IgD-negative memory B cell (primary cell): ENCODE measurements at regions not wholly inside any gene's neighbourhood (a gene's known extent, or its start where the extent isn't known, plus 50 kb on each side); places are given as distances from the start of the nearest gene placed in this dataset.
"Not testable (repeated sequence)": the region's sequence is repeated elsewhere in the genome, so short reads cannot be mapped to it uniquely, and the experiment has no call there.

Experiments used
- H3K27ac Mint-ChIP-seq, 3 donors: one replicate each; pipeline ENCODE4 v1.8.0; 2020 to 2022; ENCODE audit warnings: mild to moderate bottlenecking in 3 of 3, mixed read lengths in 3 of 3, moderate library complexity in 1 of 3
- H3K27me3 Mint-ChIP-seq: one replicate; pipeline ENCODE4 v1.8.0; 2021; ENCODE audit warnings: mixed read lengths
- H3K36me3 Mint-ChIP-seq: one replicate; pipeline ENCODE4 v1.8.0; 2020; ENCODE audit warnings: mild to moderate bottlenecking, mixed read lengths
- H3K4me1 Mint-ChIP-seq, 3 donors: one replicate each; pipeline ENCODE4 v1.8.0; 2020 to 2022; ENCODE audit warnings: mixed read lengths in 3 of 3, mild to moderate bottlenecking in 1 of 3
- H3K4me3 Mint-ChIP-seq, 4 donors: one replicate each; pipeline ENCODE4 v1.8.0; 2020 to 2022; ENCODE audit warnings: mild to moderate bottlenecking in 4 of 4, mixed read lengths in 4 of 4, moderate library complexity in 3 of 4
- H3K9me3 Mint-ChIP-seq, 3 donors: one replicate each; pipeline ENCODE4 v1.8.0; 2020 to 2021; ENCODE audit warnings: mixed read lengths in 3 of 3, mild to moderate bottlenecking in 1 of 3

DNA sequence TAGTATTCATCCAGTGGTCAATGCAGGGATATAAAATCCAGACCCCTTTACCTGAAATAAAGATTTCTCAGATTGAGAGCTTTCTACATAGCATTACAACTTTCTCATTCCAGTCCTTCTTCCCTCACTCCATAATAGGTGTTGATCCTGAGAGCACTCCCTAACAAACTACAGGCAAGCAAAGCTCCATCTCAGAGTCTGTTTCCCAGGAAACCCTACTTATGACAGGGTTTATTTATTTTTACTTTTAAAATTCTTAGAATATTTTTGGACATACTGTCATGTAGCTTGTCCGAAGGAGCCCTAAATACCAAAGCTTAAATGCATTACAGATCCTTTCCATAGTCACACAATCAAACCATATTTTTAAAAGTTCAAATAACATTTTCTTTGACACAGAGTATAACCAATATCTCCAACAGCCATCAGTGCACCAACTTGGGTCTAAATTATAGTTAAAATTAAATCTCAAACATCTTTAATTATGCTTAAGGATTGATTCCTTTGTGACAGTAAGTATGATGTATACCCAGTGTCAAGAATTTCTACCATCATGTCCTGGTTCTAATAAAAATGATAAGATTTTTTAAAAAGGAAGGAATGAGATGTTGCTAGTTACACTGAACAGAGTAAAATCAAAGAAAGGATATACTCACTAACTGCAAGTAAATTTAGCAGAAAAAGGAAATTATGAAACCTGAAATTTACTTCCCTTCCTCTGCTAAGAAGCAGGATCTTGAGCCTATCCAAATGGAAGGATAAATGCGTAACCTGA, 580.4 kb upstream of the ADGRL3 start:
- H3K4me3 Mint-ChIP-seq = no peak overlapping the region
- H3K27ac Mint-ChIP-seq = no peak overlapping the region
- H3K9me3 Mint-ChIP-seq = peaks cover 0 to 20% (median 3%) of the 10 kb centered on the region in 3 donors
- no peaks in the 10 kb centered on the region for H3K4me1 Mint-ChIP-seq
- no peaks in the 10 kb centered on the region for H3K27me3 Mint-ChIP-seq
- no peaks in the 10 kb centered on the region for H3K36me3 Mint-ChIP-seq

DNA sequence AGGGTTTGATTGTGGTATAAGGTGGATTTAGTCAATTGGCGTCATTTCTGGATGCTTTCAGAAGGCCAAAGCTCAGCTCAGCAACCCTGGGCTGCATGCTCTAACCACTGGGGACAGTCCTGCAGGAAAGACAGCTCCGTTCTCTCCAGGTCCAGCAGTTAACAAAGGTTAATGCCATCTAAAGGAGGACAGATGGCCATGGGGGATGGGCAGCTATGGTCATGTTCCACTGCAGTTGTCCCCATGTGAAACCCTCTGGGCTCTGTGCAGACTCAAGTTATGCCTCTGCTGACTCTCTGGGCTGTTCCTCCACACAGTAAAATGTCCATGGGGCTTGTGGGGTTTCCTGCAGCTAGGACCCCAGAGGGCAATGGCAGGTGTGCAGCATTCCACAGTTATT, 562.1 kb upstream of the ADGRL3 start:
- Mint-ChIP-seq H3K36me3 (peaks cover 1% of the 10 kb centered on the region), H3K4me1 (no peaks in the 10 kb centered on the region), H3K4me3 (no peak overlapping the region), H3K27ac (no peak overlapping the region), H3K27me3 (no peaks in the 10 kb centered on the region), H3K9me3 (peaks cover 7 to 23% (median 13%) of the 10 kb centered on the region in 3 donors)

DNA sequence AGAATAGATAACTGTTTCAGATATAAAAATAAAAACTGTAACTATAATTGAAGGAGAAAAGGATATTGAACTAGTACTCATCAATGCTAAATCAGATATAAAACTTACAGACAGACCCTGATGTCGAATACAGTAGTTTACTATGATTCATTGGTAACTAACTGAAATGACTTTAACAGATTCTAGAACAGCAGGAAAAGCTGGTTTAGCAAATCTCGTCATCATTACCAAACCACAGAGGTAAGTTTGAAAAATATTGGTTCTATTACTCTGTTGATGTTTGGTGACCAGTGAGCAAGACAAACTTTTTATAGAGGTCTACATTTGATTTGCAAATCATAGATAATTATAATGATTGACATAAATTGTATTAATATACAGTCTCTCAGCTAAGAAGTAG, 551.4 kb upstream of the ADGRL3 start:
- no peaks in the 10 kb centered on the region for H3K27me3 Mint-ChIP-seq
- no peak overlapping the region for H3K27ac Mint-ChIP-seq
- no peaks in the 10 kb centered on the region for H3K36me3 Mint-ChIP-seq
- peaks cover 4 to 7% (median 6%) of the 10 kb centered on the region in 3 donors for H3K9me3 Mint-ChIP-seq
- no peaks in the 10 kb centered on the region for H3K4me1 Mint-ChIP-seq
- H3K4me3 Mint-ChIP-seq = no peak overlapping the region

DNA sequence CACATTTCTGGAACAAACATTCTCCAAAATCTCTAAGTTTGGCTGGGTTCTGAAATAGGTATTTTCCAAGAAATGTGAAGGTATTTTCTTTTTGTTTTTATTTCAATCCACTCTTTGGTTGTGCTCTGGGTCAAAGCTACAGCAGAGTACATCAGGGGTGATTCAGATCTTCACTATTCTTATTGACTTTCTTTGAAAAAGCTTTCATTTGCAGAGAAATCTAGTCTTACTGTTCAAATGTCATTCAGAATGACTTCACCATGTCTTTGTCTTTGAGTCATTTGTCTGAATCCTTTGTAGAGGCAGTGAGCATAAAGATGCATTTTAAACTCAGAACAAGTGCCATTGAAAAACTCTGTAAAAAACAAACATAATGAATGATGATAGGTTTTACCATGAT, 547.2 kb upstream of the ADGRL3 start:
- no peak overlapping the region for H3K27ac Mint-ChIP-seq
- H3K27me3 Mint-ChIP-seq = no peaks in the 10 kb centered on the region
- H3K4me1 Mint-ChIP-seq = peaks cover 0 to 2% (median 0%) of the 10 kb centered on the region in 3 donors
- peaks cover 2 to 12% (median 5%) of the 10 kb centered on the region in 3 donors for H3K9me3 Mint-ChIP-seq
- no peaks in the 10 kb centered on the region for H3K36me3 Mint-ChIP-seq
- no peak overlapping the region for H3K4me3 Mint-ChIP-seq

DNA sequence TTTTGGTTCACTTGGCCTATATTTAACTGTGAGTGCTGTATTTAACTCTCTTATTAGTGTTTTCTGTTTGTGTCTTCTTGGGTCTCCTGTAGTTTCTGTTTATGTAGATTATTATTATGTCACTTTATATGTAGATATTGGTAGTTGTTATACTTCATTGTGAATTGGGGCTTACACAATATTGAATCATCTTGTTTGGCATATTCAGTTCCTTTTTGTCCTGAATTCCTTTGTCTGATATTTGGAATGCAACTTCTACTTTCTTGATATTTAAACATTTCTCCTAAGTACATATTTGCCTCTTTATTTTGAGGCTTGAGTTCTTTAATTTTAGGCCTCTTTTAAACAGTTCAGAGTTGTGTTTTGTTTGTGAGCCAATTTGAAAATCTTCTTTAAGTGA, 544.8 kb upstream of the ADGRL3 start:
- no peaks in the 10 kb centered on the region for H3K36me3 Mint-ChIP-seq
- no peaks in the 10 kb centered on the region for H3K27me3 Mint-ChIP-seq
- peaks cover 4 to 16% (median 5%) of the 10 kb centered on the region in 3 donors for H3K9me3 Mint-ChIP-seq
- no peak overlapping the region for H3K27ac Mint-ChIP-seq
- no peak overlapping the region for H3K4me3 Mint-ChIP-seq
- H3K4me1 Mint-ChIP-seq = peaks cover 0 to 2% (median 0%) of the 10 kb centered on the region in 3 donors

DNA sequence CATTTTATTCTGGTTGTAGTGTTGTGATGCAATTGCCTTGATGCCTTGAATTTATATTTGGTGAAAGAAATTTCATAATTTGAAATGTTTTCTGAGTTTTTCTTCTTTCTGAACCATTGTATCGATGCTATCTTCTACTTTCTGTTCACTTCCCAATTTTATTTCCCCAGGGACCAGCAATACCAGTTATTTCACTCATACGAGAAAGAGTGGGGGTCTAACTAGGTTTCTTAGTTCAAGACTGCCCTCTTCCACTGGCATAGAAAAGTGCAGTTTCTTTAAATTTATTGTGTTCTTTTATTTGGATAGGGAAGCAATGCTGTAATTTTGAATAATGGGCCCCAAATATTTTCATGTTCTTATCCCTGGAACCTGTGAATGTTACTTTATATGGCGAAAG, 544.0 kb upstream of the ADGRL3 start:
- Mint-ChIP-seq H3K36me3 (no peaks in the 10 kb centered on the region), H3K4me1 (peaks cover 0 to 2% (median 0%) of the 10 kb centered on the region in 3 donors), H3K27me3 (no peaks in the 10 kb centered on the region), H3K9me3 (peaks cover 4 to 16% (median 5%) of the 10 kb centered on the region in 3 donors), H3K4me3 (no peak overlapping the region), H3K27ac (no peak overlapping the region)

DNA sequence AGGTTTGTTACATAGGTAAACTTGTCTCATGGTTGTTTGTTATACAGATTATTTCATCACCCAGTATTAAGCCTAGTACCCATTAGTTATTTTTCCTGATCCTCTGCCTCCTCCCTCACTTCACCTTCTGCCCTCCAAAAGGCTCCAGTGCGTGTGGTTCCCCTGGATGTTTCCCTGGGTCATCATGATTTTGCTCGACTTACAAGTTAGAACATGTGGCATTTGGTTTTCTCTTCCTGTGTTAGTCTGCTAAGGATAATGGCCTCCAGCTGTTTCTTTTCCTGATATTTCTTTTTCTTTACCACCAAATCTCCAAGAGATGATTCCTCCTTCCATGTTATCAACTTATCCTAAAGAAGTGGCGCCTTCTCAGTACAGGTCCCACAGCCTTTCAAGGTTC, 543.1 kb upstream of the ADGRL3 start:
- H3K9me3 Mint-ChIP-seq = peaks cover 4 to 16% (median 5%) of the 10 kb centered on the region in 3 donors
- no peak overlapping the region for H3K27ac Mint-ChIP-seq
- no peaks in the 10 kb centered on the region for H3K27me3 Mint-ChIP-seq
- H3K4me3 Mint-ChIP-seq = no peak overlapping the region
- peaks cover 0 to 2% (median 0%) of the 10 kb centered on the region in 3 donors for H3K4me1 Mint-ChIP-seq
- H3K36me3 Mint-ChIP-seq = no peaks in the 10 kb centered on the region

DNA sequence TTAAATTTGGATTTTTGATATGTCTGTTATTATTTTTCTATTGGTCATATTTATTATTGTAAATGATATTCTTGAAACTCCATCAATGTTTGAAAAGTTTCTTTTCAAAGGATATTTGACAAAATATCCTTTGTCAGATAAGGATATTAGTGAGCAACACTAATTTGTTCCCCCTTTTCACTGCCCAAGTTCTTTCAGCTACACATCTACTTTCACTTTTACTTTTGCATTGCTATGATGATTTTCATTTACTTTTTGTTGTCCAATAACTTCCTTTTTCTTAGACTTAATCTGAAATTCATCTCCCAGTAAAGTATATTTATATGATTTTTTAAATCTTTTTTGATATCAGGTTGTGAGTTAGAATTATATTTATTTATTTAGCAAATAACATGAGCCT, 542.3 kb upstream of the ADGRL3 start:
- Mint-ChIP-seq H3K36me3 (no peaks in the 10 kb centered on the region), H3K4me1 (peaks cover 0 to 2% (median 0%) of the 10 kb centered on the region in 3 donors), H3K27ac (no peak overlapping the region), H3K9me3 (peaks cover 4 to 16% (median 5%) of the 10 kb centered on the region in 3 donors), H3K4me3 (no peak overlapping the region), H3K27me3 (no peaks in the 10 kb centered on the region)

DNA sequence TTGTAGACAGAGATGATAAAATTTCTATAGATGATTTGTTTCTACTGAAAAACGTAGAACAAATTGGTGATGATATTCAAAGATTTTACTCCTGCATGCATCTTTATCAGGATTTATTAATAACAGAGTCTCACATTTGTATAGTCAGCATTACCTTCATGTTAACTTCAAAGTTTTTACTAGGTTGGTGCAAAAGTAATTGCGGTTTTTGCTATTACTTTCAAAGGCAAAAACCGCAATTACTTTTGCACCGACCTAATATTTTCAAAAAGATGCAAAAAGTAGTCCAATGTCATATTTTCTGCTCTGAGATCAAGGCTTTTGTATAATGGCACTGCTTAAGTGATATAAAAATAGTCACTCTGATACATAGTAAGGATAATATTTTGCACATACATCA, 536.4 kb upstream of the ADGRL3 start:
- Mint-ChIP-seq H3K27ac (no peak overlapping the region), H3K4me1 (no peaks in the 10 kb centered on the region), H3K4me3 (no peak overlapping the region), H3K27me3 (no peaks in the 10 kb centered on the region), H3K9me3 (peaks cover 1 to 7% (median 3%) of the 10 kb centered on the region in 3 donors), H3K36me3 (no peaks in the 10 kb centered on the region)

DNA sequence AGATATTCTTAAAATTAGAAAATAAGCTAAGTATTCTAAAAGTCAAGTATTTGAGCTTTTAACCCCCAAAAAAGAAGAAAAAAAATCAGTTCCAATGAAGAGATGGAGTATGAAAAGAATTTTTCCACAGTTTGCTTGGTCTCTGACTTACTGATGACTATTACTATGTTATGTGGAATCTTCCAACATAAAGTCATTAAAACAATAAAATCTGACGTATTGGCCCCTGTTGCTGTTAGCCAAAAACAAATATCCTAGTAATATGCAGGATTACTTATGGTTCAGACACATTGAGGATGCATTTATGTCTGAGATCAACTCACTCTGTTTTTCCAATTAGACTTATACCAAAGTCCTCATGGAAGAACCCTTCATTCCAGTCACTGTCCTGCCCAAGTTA, 517.2 kb upstream of the ADGRL3 start:
- H3K36me3 Mint-ChIP-seq = no peaks in the 10 kb centered on the region
- H3K4me3 Mint-ChIP-seq = no peak overlapping the region
- peaks cover 0 to 6% (median 2%) of the 10 kb centered on the region in 3 donors for H3K9me3 Mint-ChIP-seq
- no peaks in the 10 kb centered on the region for H3K4me1 Mint-ChIP-seq
- no peak overlapping the region for H3K27ac Mint-ChIP-seq
- no peaks in the 10 kb centered on the region for H3K27me3 Mint-ChIP-seq

DNA sequence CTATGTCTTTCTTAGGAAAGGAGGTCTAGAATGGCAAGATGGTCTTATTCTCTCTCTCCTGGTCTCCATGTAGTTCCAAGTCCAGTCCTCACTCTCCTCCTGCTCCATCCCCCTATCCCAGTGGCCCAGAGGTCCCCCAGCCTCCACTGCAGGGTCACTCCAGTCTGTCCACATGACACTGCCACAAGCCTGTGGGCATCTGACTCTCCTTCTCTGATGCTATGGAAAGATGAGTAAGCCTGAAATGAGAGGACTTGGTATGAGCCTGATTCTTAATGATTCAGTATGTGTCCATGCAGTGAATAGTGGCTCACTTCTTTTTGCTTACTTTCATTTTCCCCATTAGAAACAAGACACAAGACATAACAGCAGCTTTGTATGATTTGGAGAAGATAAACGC, 516.8 kb upstream of the ADGRL3 start:
- Mint-ChIP-seq H3K4me3 (no peak overlapping the region), H3K4me1 (no peaks in the 10 kb centered on the region), H3K27ac (no peak overlapping the region), H3K9me3 (peaks cover 0 to 6% (median 2%) of the 10 kb centered on the region in 3 donors), H3K27me3 (no peaks in the 10 kb centered on the region), H3K36me3 (no peaks in the 10 kb centered on the region)

DNA sequence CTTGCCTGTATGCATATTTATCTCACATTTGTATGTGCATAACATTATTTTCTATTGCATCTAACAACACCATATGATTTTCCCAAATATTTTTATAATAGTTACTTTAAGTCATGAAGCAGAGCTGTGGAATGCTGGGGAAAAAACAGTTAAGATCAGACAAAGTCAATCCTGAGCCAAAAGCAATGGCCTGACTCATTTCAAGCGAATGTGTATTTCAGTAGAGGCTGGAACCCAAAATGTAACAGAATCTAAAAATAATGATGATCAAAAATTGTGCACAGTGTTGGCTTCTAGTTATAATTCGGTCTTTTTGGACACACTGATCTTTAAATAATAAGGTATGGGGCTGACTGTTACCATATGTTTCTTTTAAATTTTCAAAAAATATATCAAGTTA, 516.2 kb upstream of the ADGRL3 start:
- H3K9me3 Mint-ChIP-seq = peaks cover 0 to 6% (median 2%) of the 10 kb centered on the region in 3 donors
- no peaks in the 10 kb centered on the region for H3K4me1 Mint-ChIP-seq
- no peak overlapping the region for H3K27ac Mint-ChIP-seq
- H3K27me3 Mint-ChIP-seq = no peaks in the 10 kb centered on the region
- no peak overlapping the region for H3K4me3 Mint-ChIP-seq
- H3K36me3 Mint-ChIP-seq = no peaks in the 10 kb centered on the region

DNA sequence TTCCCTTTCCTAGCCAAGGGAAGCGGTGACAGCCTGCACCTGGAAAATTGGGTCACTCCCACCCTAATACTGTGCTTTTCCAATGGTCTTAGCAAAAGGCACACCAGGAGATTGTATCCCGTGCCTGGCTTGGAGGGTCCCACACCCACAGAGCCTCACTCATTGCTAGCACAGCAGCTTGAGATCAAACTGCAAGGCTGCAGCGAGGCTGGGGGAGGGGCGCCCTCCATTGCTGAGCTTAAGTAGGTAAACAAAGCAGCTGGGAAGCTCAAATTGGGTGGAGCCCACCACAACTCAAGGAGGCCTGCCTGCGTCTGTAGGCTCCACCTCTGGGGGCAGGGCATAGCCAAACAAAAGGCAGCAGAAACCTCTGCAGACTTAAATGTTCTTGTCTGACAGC, 504.1 kb upstream of the ADGRL3 start:
- H3K27ac Mint-ChIP-seq, H3K27me3 Mint-ChIP-seq, H3K4me3 Mint-ChIP-seq, H3K4me1 Mint-ChIP-seq, H3K36me3 Mint-ChIP-seq: not testable (repeated sequence)
- peaks cover 6 to 10% (median 9%) of the 10 kb centered on the region in 3 donors for H3K9me3 Mint-ChIP-seq

DNA sequence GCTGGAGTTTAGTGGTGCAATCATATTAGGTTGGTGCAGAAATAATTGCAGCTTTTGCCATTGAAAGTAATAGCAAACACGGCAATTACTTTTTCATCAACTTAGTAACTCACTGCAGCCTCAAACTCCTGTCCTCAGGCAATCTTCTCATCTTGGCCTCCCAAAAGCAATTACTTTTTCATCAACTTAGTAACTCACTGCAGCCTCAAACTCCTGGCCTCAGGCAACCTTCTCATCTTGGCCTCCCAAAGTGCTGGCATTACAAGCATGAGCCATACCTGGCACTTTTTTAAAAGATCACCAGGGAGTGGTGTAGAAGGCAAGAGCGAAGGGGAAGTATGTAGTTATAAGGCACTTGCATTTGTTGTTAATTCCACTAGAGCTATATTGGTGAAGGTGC, 491.1 kb upstream of the ADGRL3 start:
- Mint-ChIP-seq H3K27me3 (no peaks in the 10 kb centered on the region), H3K4me3 (no peak overlapping the region), H3K36me3 (no peaks in the 10 kb centered on the region), H3K27ac (no peak overlapping the region), H3K4me1 (no peaks in the 10 kb centered on the region), H3K9me3 (peaks cover 0 to 12% (median 4%) of the 10 kb centered on the region in 3 donors)

DNA sequence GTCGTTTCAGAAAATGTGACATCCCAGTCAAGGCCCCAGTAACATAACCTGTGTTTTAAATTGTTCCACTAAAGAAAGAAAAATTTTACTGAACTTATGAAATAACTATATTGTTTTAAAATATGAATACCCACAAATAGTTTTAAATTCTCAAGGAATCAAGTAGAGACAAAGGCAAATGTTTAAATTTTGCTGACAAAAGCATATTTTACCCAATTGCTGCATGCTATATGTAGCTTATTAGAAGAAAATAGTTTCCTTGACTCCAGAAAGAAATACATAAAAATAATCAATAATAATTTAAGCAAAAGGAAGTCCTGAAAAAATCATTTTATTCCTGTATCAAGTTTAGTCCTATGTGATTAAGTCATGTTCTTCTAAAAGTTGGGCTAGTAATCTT, 481.3 kb upstream of the ADGRL3 start:
- Mint-ChIP-seq H3K27me3 (no peaks in the 10 kb centered on the region), H3K9me3 (peaks cover 0 to 6% (median 0%) of the 10 kb centered on the region in 3 donors), H3K4me1 (no peaks in the 10 kb centered on the region), H3K4me3 (no peak overlapping the region), H3K27ac (no peak overlapping the region), H3K36me3 (no peaks in the 10 kb centered on the region)

DNA sequence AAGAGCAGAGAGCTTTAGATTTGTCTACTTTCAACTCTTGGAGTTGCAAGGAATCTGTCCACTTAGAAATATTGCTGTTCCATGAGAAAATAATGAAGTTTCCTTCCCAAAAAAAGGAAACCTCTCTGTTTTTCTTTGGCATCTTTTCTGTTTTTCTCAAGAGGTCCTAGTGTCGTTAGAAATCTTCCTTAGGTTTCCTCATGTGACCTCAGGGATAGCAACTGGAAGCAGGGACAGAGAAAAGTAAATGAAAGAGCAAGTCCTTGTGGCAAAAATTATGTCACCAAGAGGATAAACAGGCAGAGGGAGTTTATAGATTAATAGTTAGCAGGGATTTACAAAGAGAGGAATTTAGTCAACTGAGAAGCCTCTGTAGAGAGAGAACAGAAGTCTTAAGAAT, 478.4 kb upstream of the ADGRL3 start:
- Mint-ChIP-seq H3K27ac (no peak overlapping the region), H3K9me3 (peaks cover 1 to 8% (median 4%) of the 10 kb centered on the region in 3 donors)

More for the DNA sequence above, 478.4 kb upstream of the ADGRL3 start:
- H3K4me1 Mint-ChIP-seq = no peaks in the 10 kb centered on the region
- H3K36me3 Mint-ChIP-seq = no peaks in the 10 kb centered on the region
- H3K4me3 Mint-ChIP-seq = no peak overlapping the region
- H3K27me3 Mint-ChIP-seq = no peaks in the 10 kb centered on the region
